Activated CD8-positive, alpha-beta T cell treated with anti-CD3 and anti-CD28 coated beads for 36 hours (primary cell): ENCODE measurements at regions not wholly inside any gene's neighbourhood (a gene's known extent, or its start where the extent isn't known, plus 50 kb on each side); places are given as distances from the start of the nearest gene placed in this dataset.
A peak's percentile ranks its signal among the peaks of the same experiment; 100 is the strongest.
"Not testable (repeated sequence)": the region's sequence is repeated elsewhere in the genome, so short reads cannot be mapped to it uniquely, and the experiment has no call there.

ENCODE experiments used
- ATAC-seq: fragments of 200-7000 bp; cut with Tn5 transposase; one replicate; pipeline ENCODE4 v1.10.0; 2021; ENCODE audit warnings: mild to moderate bottlenecking, moderate library complexity
- CTCF ChIA-PET: fragments of 350-600 bp; sonication (Branson Sonifier 250); formaldehyde crosslinking; loops from one replicate; lab custom pipeline; 2021; ENCODE audit warnings: antibody characterized with exemption; lab: Charles Lee
- POLR2A ChIA-PET: fragments of 350-600 bp; sonication (Branson Sonifier 250); formaldehyde crosslinking; loops from one replicate; lab custom pipeline; 2021; ENCODE audit warnings: antibody characterized with exemption; lab: Charles Lee
- DNase-seq: peaks from one replicate; pipeline ENCODE4 v3.0.0-alpha.2; 2020
- H3K27ac Mint-ChIP-seq: one replicate; pipeline ENCODE4 v1.8.0; 2021; ENCODE audit warnings: mild to moderate bottlenecking, mixed read lengths
- H3K27me3 Mint-ChIP-seq: one replicate; pipeline ENCODE4 v1.8.0; 2021; ENCODE audit warnings: mixed read lengths
- H3K36me3 Mint-ChIP-seq: one replicate; pipeline ENCODE4 v1.8.0; 2021; ENCODE audit warnings: low read depth, mixed read lengths
- H3K4me1 Mint-ChIP-seq: one replicate; pipeline ENCODE4 v1.8.0; 2021; ENCODE audit warnings: low read depth, mixed read lengths
- H3K4me3 Mint-ChIP-seq: one replicate; pipeline ENCODE4 v1.8.0; 2021; ENCODE audit warnings: mild to moderate bottlenecking, moderate library complexity, mixed read lengths
- H3K9me3 Mint-ChIP-seq: one replicate; pipeline ENCODE4 v1.8.0; 2021; ENCODE audit warnings: mixed read lengths
- CTCF ChIP-seq: fragments of 200-600 bp; IDR thresholded peaks from one replicate; pipeline ENCODE4 v1.8.0; 2022; ENCODE audit warnings: antibody characterized with exemption, mild to moderate bottlenecking
- intact Hi-C: fragments of 100-400 bp; cut with micrococcal nuclease; formaldehyde crosslinking; loops from one replicate; pipeline ENCODE4 v1.10.0; 2022

DNA sequence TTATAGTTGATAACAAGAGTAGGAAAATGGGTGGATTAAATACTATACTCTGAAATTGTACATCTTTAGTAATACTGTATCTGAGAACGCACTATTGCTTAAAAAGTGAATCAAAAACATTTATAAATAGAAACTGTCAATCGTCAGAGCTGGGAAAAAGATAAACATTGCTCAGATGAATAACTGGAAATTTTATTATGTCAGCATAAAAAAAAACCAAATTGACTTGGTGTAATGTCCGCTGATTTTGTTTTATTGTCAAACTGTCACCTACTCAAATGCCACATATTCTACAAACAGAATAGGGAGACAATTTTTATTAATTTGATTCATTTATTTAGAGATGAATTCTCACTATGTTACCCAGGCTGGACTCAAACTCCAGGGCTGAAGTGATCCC is 109.3 kb upstream of the TMTC1 start:
- DNase-seq (no peak), ATAC-seq (no peak)
- TF ChIP-seq CTCF, result no peak
- Mint-ChIP-seq H3K4me3 (no peak overlapping the region), H3K4me1 (no peaks in the 10 kb centered on the region), H3K27ac (no peak overlapping the region), H3K36me3 (no peaks in the 10 kb centered on the region), H3K27me3 (no peaks in the 10 kb centered on the region), H3K9me3 (peaks cover 3% of the 10 kb centered on the region)
- POLR2A ChIA-PET, result no interaction called here
- intact Hi-C loops, result no loop called here
- CTCF ChIA-PET, result no interaction called here

- no peak for TF ChIP-seq CTCF
- no peak for DNase-seq
- H3K9me3 Mint-ChIP-seq, result peaks cover 3% of the 10 kb centered on the region
- no peaks in the 10 kb centered on the region for H3K27me3 Mint-ChIP-seq
- H3K27ac Mint-ChIP-seq, result no peak overlapping the region
- ATAC-seq, result no peak
- H3K4me1 Mint-ChIP-seq, result no peaks in the 10 kb centered on the region
- intact Hi-C loops, result no loop called here
- ChIA-PET CTCF (no interaction called here), POLR2A (no interaction called here)
- no peaks in the 10 kb centered on the region for H3K36me3 Mint-ChIP-seq
- H3K4me3 Mint-ChIP-seq, result no peak overlapping the region
Measured at GRCh38 chr12:29891792-29892191, 108.0 kb upstream of the TMTC1 start.

DNA sequence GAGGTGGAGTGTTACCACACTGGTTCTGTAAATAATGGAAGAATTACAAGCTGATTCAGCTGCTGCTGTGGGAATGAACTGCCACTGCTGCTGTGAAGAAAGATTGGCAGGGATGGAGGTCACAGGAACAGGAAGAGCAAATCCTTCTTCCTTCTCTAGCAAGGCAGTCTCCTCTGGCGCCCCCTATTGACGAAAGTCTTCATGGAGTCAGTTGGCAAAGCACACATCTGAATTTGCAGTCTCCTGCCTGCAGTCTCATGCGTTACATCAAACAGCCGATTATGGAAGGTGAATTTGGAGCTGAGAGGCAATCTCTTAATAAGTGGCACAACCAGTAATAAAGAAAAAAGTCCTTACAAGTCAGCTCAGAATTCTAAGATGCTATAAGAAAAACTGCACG is 106.0 kb upstream of the TMTC1 start:
- CTCF ChIA-PET, result interaction anchor here (0.8 to 0.9 kb wide), 2 partner anchors 10 to 148 kb away, joined by 3 to 4 read pairs; no protein-coding TSS in a partner anchor
- Mint-ChIP-seq H3K9me3 (peaks cover 2% of the 10 kb centered on the region), H3K36me3 (no peaks in the 10 kb centered on the region), H3K27ac (no peak overlapping the region), H3K27me3 (no peaks in the 10 kb centered on the region), H3K4me3 (no peak overlapping the region), H3K4me1 (no peaks in the 10 kb centered on the region)
- POLR2A ChIA-PET, result no interaction called here
- peak; percentile 44 for DNase-seq
- ATAC-seq, result no peak
- peak; percentile 36 for TF ChIP-seq CTCF
- intact Hi-C loops, result no loop called here

GRCh38 chr12:29888777-29889176 is 105.0 kb upstream of the TMTC1 start:
- DNase-seq (no peak), ATAC-seq (no peak)
- Mint-ChIP-seq H3K4me3 (no peak overlapping the region), H3K9me3 (peaks cover 5% of the 10 kb centered on the region), H3K36me3 (no peaks in the 10 kb centered on the region), H3K27me3 (no peaks in the 10 kb centered on the region), H3K4me1 (no peaks in the 10 kb centered on the region), H3K27ac (no peak overlapping the region)
- ChIA-PET POLR2A (no interaction called here), CTCF (interaction anchor here (0.6 kb wide), 1 partner anchor 356 kb away, joined by 3 read pairs; no protein-coding TSS in a partner anchor)
- intact Hi-C loops, result no loop called here
- TF ChIP-seq CTCF, result no peak

DNA sequence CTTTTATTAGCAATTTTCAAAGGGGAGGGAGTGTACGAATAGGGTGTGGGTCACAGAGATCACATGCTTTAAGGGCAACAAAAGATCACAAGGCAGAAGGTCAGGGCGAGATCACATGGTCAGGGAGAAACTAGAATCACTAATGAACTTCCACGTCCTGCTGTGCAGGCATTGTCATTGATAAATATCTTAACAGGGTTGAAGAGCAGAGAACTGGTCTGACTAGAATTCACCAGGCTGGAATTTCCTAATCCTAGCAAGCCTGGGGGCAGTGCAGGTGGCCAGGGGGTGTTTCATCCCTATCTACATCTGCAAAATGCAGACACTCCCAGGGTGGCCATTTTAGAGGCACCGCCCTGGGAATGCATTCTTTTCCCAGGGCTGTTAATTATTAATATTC is 101.2 kb upstream of the TMTC1 start:
- POLR2A ChIA-PET, H3K9me3 Mint-ChIP-seq, H3K4me1 Mint-ChIP-seq, CTCF ChIA-PET, H3K36me3 Mint-ChIP-seq, H3K27ac Mint-ChIP-seq, H3K27me3 Mint-ChIP-seq, ATAC-seq, DNase-seq, H3K4me3 Mint-ChIP-seq, intact Hi-C loops: not testable (repeated sequence)
